ENCODE measurements at regions not wholly inside any gene's neighbourhood (a gene's known extent, or its start where the extent isn't known, plus 50 kb on each side); places are given as distances from the start of the nearest gene placed in this dataset.

DNA sequence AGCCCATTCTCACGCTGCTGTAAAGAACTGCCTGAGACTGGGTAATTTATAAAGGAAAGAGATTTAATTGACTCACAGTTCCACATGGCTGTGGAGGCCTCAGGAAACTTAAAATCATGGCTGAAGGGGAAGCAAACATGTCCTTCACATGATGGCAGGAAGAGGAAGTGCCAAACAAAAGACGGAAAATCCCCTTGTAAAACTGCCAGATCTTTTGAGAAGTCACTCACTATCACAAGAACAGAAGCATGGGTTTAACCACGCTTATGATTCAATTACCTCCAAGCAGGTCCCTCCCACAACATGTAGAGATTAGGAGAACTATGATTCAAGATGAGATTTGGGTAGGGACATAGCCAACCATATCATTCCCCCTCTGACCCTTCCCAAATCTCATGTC, 335.5 kb downstream of the IL15 start:
- peak; percentile 1 for DNase-seq (ENCODE audit: low read depth)
- no peak overlapping the region for H3K4me3 ChIP-seq (ENCODE audit: control insufficient read depth, low read depth, low read length)
- TF ChIP-seq, protein P1, sequence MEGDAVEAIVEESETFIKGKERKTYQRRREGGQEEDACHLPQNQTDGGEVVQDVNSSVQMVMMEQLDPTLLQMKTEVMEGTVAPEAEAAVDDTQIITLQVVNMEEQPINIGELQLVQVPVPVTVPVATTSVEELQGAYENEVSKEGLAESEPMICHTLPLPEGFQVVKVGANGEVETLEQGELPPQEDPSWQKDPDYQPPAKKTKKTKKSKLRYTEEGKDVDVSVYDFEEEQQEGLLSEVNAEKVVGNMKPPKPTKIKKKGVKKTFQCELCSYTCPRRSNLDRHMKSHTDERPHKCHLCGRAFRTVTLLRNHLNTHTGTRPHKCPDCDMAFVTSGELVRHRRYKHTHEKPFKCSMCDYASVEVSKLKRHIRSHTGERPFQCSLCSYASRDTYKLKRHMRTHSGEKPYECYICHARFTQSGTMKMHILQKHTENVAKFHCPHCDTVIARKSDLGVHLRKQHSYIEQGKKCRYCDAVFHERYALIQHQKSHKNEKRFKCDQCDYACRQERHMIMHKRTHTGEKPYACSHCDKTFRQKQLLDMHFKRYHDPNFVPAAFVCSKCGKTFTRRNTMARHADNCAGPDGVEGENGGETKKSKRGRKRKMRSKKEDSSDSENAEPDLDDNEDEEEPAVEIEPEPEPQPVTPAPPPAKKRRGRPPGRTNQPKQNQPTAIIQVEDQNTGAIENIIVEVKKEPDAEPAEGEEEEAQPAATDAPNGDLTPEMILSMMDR (conservative IDR thresholded peaks at IDR 0.05; ENCODE audit: control insufficient read depth, insufficient read depth, low read depth, low read length) = no peak

DNA sequence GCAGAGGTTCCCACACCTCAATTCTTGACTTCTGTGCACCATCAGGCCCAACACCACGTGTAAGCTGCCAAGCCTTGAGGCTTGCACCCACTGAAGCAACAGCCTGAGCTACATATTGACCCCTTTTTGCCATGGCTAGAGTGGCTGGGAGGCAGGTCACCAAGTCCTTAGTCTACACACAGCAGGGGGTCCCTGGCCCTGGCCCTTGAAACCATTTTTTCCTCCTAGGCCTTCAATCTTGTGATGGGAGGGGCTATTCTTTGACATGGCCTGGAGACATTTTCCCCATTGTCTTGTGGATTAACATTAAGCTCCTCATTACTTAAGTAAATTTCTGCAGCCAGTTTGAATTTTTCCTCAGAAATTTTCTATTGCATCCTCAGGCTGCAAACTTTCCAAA, 336.6 kb downstream of the IL15 start:
- H3K4me3 ChIP-seq (ENCODE audit: control insufficient read depth, low read depth, low read length) = no peak overlapping the region
- DNase-seq (ENCODE audit: low read depth) = no peak
- TF ChIP-seq, protein P1 (conservative IDR thresholded peaks at IDR 0.05; ENCODE audit: control insufficient read depth, insufficient read depth, low read depth, low read length) = no peak

Data from fibroblast of mammary gland (primary cell).